ENCODE measurements at regions not wholly inside any gene's neighbourhood (a gene's known extent, or its start where the extent isn't known, plus 50 kb on each side); places are given as distances from the start of the nearest gene placed in this dataset.

GRCh38 chr1:22247527-22248245, 104.8 kb upstream of the WNT4 start:
- Mint-ChIP-seq H3K4me1 (ENCODE audit: low read depth) (no peaks in the 10 kb centered on the region), H3K36me3 (ENCODE audit: low read depth) (no peaks in the 10 kb centered on the region), H3K9me3 (no peaks in the 10 kb centered on the region), H3K4me3 (no peak overlapping the region), H3K27me3 (peaks cover 29% of the 10 kb centered on the region), H3K27ac (no peak overlapping the region)
- DNase-seq: no peak

- Mint-ChIP-seq H3K27ac (no peak overlapping the region), H3K9me3 (no peaks in the 10 kb centered on the region), H3K36me3 (ENCODE audit: low read depth) (no peaks in the 10 kb centered on the region), H3K27me3 (peaks cover 31% of the 10 kb centered on the region), H3K4me3 (no peak overlapping the region), H3K4me1 (ENCODE audit: low read depth) (peaks cover 5% of the 10 kb centered on the region)
- DNase-seq: no peak
Measured at GRCh38 chr1:22248746-22249145, 105.8 kb upstream of the WNT4 start.

- peaks cover 5% of the 10 kb centered on the region for H3K4me1 Mint-ChIP-seq (ENCODE audit: low read depth)
- no peaks in the 10 kb centered on the region for H3K36me3 Mint-ChIP-seq (ENCODE audit: low read depth)
- no peak overlapping the region for H3K27ac Mint-ChIP-seq
- peaks cover 34% of the 10 kb centered on the region for H3K27me3 Mint-ChIP-seq
- DNase-seq: no peak
- H3K4me3 Mint-ChIP-seq: no peak overlapping the region
- no peaks in the 10 kb centered on the region for H3K9me3 Mint-ChIP-seq
Measured at GRCh38 chr1:22249928-22250680, 107.2 kb upstream of the WNT4 start.

DNA sequence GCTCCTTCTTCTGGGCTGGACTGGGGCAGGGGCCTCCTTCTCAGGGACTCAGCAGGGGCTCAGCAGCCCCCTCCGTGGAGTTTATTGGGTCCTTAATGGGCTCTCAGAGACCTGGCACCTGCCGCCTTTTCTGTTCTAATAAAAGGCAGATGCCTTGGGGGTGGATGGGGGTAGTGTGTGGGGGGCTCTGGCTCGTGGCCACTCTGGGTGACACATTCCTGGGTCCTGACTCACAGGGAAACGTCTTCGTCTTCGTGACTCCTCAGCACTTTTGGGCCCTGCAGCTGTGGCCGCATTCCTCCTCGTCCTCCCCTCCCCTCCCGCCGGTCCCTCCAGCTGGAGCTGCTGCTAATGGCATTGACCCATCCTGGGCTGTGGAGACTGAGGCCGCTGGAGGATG, 107.8 kb upstream of the WNT4 start:
- no peaks in the 10 kb centered on the region for H3K9me3 Mint-ChIP-seq
- peaks cover 35% of the 10 kb centered on the region for H3K27me3 Mint-ChIP-seq
- no peak for DNase-seq
- no peak overlapping the region for H3K27ac Mint-ChIP-seq
- peaks cover 5% of the 10 kb centered on the region for H3K4me1 Mint-ChIP-seq (ENCODE audit: low read depth)
- H3K4me3 Mint-ChIP-seq: no peak overlapping the region
- H3K36me3 Mint-ChIP-seq (ENCODE audit: low read depth): no peaks in the 10 kb centered on the region

DNA sequence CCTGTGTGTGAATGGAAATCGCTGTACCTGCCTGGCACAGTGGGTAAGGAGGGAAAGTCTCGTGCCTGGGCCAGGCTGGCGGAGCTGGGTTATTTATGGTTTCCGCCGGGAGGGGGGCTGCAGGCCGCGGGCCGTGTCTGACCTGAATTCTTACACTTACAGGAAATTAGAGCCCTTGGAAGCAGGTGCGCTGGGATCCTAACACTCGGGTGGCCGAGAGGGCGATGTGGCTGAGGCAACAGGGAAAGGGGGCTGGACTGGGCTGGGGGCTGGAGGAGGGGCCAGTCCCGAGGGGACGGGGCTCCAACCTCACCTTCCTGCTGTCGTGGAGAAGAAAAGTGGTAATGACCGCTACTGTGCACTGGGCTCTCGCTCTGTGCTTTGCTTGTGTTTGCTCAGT, 109.4 kb upstream of the WNT4 start:
- no peak overlapping the region for H3K27ac Mint-ChIP-seq
- peaks cover 5% of the 10 kb centered on the region for H3K4me1 Mint-ChIP-seq (ENCODE audit: low read depth)
- H3K4me3 Mint-ChIP-seq: no peak overlapping the region
- no peak for DNase-seq
- H3K27me3 Mint-ChIP-seq: peaks cover 41% of the 10 kb centered on the region
- no peaks in the 10 kb centered on the region for H3K36me3 Mint-ChIP-seq (ENCODE audit: low read depth)
- no peaks in the 10 kb centered on the region for H3K9me3 Mint-ChIP-seq

DNA sequence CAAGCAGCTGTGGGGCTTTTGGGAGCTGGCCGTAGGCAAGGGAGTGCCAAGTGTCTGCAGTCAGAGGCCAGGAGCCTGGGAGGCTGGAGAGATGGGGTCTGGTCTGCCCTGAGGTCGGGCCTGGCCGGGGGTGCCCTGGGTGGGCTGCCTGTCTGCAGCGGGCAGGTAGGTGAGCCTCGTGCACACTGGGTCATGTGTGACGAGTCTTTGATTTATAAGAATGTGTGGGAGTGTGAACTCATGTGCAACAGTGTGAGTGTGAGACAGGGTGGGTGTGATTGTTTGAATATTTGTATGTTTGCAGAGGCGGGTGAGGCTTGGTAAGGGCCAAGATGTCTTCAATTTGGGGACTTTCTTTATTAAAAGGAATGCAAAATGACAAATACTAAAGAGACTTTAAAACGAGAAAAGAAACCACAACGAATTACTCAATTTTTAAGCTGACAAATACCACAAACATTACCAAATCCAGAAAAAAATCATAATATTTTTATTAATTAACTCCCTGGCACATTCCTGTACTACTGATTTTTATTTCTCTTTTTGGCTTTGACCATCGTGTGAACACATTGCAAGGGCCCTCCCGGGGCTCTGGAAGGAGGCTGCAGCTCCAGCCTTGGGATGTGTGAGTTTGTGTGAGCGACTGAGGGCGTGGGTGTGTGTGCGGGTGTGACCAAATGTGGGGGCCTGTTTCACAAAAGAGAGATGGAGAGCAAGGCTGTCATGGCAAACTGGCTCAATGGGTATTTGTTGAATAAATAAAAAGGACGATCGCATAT, 110.3 kb upstream of the WNT4 start:
- Mint-ChIP-seq H3K4me1 (ENCODE audit: low read depth) (peaks cover 5% of the 10 kb centered on the region), H3K36me3 (ENCODE audit: low read depth) (no peaks in the 10 kb centered on the region), H3K27me3 (peaks cover 40% of the 10 kb centered on the region), H3K4me3 (no peak overlapping the region), H3K9me3 (no peaks in the 10 kb centered on the region), H3K27ac (no peak overlapping the region)
- no peak for DNase-seq

DNA sequence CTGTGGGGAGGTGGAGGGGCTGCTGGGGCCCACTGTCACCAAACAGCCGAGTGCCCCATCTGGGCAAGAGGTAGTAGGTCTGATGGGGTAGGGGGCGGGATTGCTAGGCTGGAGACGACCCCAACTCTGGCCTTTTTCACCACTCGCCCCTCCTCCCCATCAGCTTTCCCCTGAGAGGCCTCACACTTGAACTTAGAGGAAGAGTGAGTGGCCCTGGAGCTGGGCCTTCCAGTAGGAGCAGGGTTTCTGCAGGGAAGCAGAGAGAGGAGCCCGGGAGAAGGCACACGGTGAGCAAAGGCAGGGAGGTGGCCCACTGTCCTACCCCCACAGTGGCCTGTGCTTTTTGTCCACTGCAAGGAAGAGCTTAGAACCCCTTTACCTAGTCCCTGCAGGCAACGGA, 111.9 kb upstream of the WNT4 start:
- Mint-ChIP-seq H3K4me1 (ENCODE audit: low read depth) (peaks cover 5% of the 10 kb centered on the region), H3K27me3 (peaks cover 32% of the 10 kb centered on the region), H3K36me3 (ENCODE audit: low read depth) (no peaks in the 10 kb centered on the region), H3K9me3 (no peaks in the 10 kb centered on the region), H3K27ac (no peak overlapping the region), H3K4me3 (no peak overlapping the region)
- DNase-seq: no peak

GRCh38 chr1:22255341-22256212, 112.7 kb upstream of the WNT4 start:
- Mint-ChIP-seq H3K36me3 (ENCODE audit: low read depth) (no peaks in the 10 kb centered on the region), H3K4me3 (no peak overlapping the region), H3K4me1 (ENCODE audit: low read depth) (peaks cover 5% of the 10 kb centered on the region), H3K27ac (no peak overlapping the region), H3K27me3 (peaks cover 26% of the 10 kb centered on the region), H3K9me3 (no peaks in the 10 kb centered on the region)
- no peak for DNase-seq

DNA sequence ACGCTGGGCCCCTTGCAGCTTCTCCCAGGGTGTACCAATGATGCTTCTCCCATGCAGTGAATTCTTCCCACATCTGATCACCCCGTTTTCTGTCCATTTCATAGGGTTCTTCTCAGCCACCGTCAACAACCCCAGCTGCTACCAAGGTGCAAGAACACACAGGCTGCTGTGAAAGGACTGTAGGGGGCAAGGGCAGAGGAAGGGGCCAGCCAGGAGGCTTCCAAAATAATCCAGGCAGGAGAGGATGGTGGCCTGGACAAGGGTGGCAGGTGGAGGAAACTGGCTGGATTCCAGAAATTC, 113.3 kb upstream of the WNT4 start:
- H3K36me3 Mint-ChIP-seq (ENCODE audit: low read depth): no peaks in the 10 kb centered on the region
- DNase-seq: no peak
- no peak overlapping the region for H3K4me3 Mint-ChIP-seq
- H3K27me3 Mint-ChIP-seq: peaks cover 31% of the 10 kb centered on the region
- H3K4me1 Mint-ChIP-seq (ENCODE audit: low read depth): peaks cover 5% of the 10 kb centered on the region
- H3K9me3 Mint-ChIP-seq: no peaks in the 10 kb centered on the region
- H3K27ac Mint-ChIP-seq: no peak overlapping the region

- Mint-ChIP-seq H3K27me3 (peaks cover 22% of the 10 kb centered on the region), H3K36me3 (ENCODE audit: low read depth) (no peaks in the 10 kb centered on the region), H3K27ac (no peak overlapping the region), H3K4me3 (no peak overlapping the region), H3K9me3 (no peaks in the 10 kb centered on the region), H3K4me1 (ENCODE audit: low read depth) (peaks cover 5% of the 10 kb centered on the region)
- no peak for DNase-seq
Measured at GRCh38 chr1:22257290-22258275, 114.7 kb upstream of the WNT4 start.

DNA sequence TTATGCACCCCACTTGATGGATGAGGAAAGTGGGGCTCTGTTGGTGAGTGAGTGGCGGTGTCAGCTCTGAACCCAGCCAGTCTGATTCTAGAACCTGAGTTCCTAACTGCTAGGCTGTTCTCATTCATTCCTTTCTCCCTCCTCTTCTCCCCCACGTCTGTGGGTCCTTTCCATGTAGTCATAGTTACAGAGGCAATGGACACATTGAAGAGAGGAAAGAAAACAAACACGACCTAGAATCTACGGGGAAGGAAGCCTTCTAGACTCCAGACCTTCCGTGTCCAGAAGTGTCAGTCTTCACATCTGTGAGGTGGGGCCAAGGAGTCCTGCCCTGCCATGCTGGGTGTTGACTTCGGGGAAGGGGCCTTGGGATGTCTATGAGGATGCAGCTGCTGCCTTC, 115.8 kb upstream of the WNT4 start:
- Mint-ChIP-seq H3K4me3 (no peak overlapping the region), H3K36me3 (ENCODE audit: low read depth) (no peaks in the 10 kb centered on the region), H3K4me1 (ENCODE audit: low read depth) (peaks cover 2% of the 10 kb centered on the region), H3K27me3 (peaks cover 18% of the 10 kb centered on the region), H3K27ac (no peak overlapping the region), H3K9me3 (no peaks in the 10 kb centered on the region)
- no peak for DNase-seq

GRCh38 chr1:22259551-22260282, 116.8 kb upstream of the WNT4 start:
- no peak for DNase-seq
- Mint-ChIP-seq H3K27me3 (peaks cover 18% of the 10 kb centered on the region), H3K9me3 (no peaks in the 10 kb centered on the region), H3K27ac (no peak overlapping the region), H3K4me3 (no peak overlapping the region), H3K4me1 (ENCODE audit: low read depth) (peaks cover 2% of the 10 kb centered on the region), H3K36me3 (ENCODE audit: low read depth) (no peaks in the 10 kb centered on the region)

- H3K4me3 Mint-ChIP-seq: no peak overlapping the region
- no peaks in the 10 kb centered on the region for H3K36me3 Mint-ChIP-seq (ENCODE audit: low read depth)
- no peak overlapping the region for H3K27ac Mint-ChIP-seq
Measured at GRCh38 chr1:22260860-22261432, 118.0 kb upstream of the WNT4 start.

More at GRCh38 chr1:22260860-22261432, 118.0 kb upstream of the WNT4 start:
- no peaks in the 10 kb centered on the region for H3K9me3 Mint-ChIP-seq
- H3K4me1 Mint-ChIP-seq (ENCODE audit: low read depth): peaks cover 2% of the 10 kb centered on the region
- DNase-seq: no peak
- peaks cover 22% of the 10 kb centered on the region for H3K27me3 Mint-ChIP-seq
